Endothelial cell of umbilical vein (primary cell): ENCODE measurements at regions not wholly inside any gene's neighbourhood (a gene's known extent, or its start where the extent isn't known, plus 50 kb on each side); places are given as distances from the start of the nearest gene placed in this dataset.

ENCODE experiments used
- BruUV-seq: library from RNA; stranded (reverse); fragments of 400-500 nt; replicated peaks from 2 replicates; lab custom pipeline; 2021; lab: Mats Ljungman, UMichigan
- CTCF ChIA-PET: fragments of 300-600, 350-600 bp; sonication (Branson Sonifier 250); formaldehyde crosslinking; loops from one replicate; lab custom pipeline; 2021; ENCODE audit warnings: antibody characterized with exemption, inconsistent platforms; lab: Charles Lee
- POLR2A ChIA-PET: fragments of 300-600, 350-600 bp; sonication (Branson Sonifier 250); formaldehyde crosslinking; loops from one replicate; lab custom pipeline; 2021; ENCODE audit warnings: antibody characterized with exemption, inconsistent platforms; lab: Charles Lee
- DNase-seq: peaks from one replicate; pipeline ENCODE4 v3.0.0-alpha.2; 2011; ENCODE audit warnings: low read depth, low spot score
- FAIRE-seq: peaks from 2 replicates; lab custom pipeline; 2011; peaks lifted over from hg19 to GRCh38; lab: Jason Lieb, UNC
- H2AFZ ChIP-seq: 2 replicates; pipeline ENCODE4 v1.6.0; 2012; ENCODE audit warnings: low read depth, low read length, control low read depth, inconsistent platforms
- H3K27ac ChIP-seq: 2 replicates; pipeline ENCODE4 v1.5.1; 2011; ENCODE audit warnings: low read depth, mild to moderate bottlenecking, control low read depth, low read length, moderate library complexity; ENCODE audit not compliant: insufficient read depth
- H3K27me3 ChIP-seq, 2 experiments: 2 replicates each; pipeline versions ENCODE4 v1.6.0 to v1.6.1; 2011; ENCODE audit warnings: low read length in 2 of 2, mixed read lengths in 1 of 2; ENCODE audit not compliant: control insufficient read depth in 2 of 2, insufficient read depth in 2 of 2
- H3K36me3 ChIP-seq, 2 experiments: 2 replicates in 1 of 2; 3 replicates in 1 of 2; pipeline ENCODE4 v1.5.1; 2011; ENCODE audit warnings: low read length in 2 of 2, mild to moderate bottlenecking in 1 of 2, moderate library complexity in 1 of 2; ENCODE audit not compliant: control insufficient read depth in 2 of 2, insufficient read depth in 2 of 2; ENCODE audit errors: extremely low read depth in 1 of 2
- H3K4me1 ChIP-seq: 3 replicates; pipeline ENCODE4 v1.5.1; 2011; ENCODE audit warnings: mild to moderate bottlenecking, low read length; ENCODE audit not compliant: control insufficient read depth, insufficient read depth; ENCODE audit errors: extremely low read depth
- H3K4me2 ChIP-seq: 2 replicates; pipeline ENCODE4 v1.6.1; 2011; ENCODE audit warnings: low read length, control low read depth, mixed read lengths; ENCODE audit not compliant: insufficient read depth
- H3K4me3 ChIP-seq, 3 experiments: fragments of 200-600 bp in 1 of 3; sonication (generic), shearing (Covaris generic) in 1 of 3; replicated peaks in 1 of 3; 2 replicates each; pipeline ENCODE4 v1.5.1; 2011 to 2016; ENCODE audit warnings: control low read depth in 3 of 3, low read length in 3 of 3, mild to moderate bottlenecking in 2 of 3, inconsistent platforms in 1 of 3, low read depth in 1 of 3, moderate library complexity in 1 of 3; ENCODE audit not compliant: insufficient read depth in 1 of 3
- H3K79me2 ChIP-seq: 2 replicates; pipeline ENCODE4 v1.6.0; 2012; ENCODE audit warnings: low read length, inconsistent platforms; ENCODE audit not compliant: control insufficient read depth, insufficient read depth
- H3K9ac ChIP-seq: replicated peaks from 2 replicates; pipeline ENCODE3; 2011; ENCODE audit warnings: low read length, control low read depth; ENCODE audit not compliant: insufficient read depth; ENCODE audit errors: extremely low read depth
- H3K9me1 ChIP-seq: replicated peaks from 3 replicates; pipeline ENCODE4 v1.6.0; 2011; ENCODE audit warnings: mild to moderate bottlenecking, low read length; ENCODE audit not compliant: control insufficient read depth, insufficient read depth; ENCODE audit errors: extremely low read depth
- H3K9me3 ChIP-seq: replicated peaks from 2 replicates; pipeline ENCODE4 v1.5.1; 2012; ENCODE audit warnings: low read length, inconsistent platforms; ENCODE audit not compliant: control insufficient read depth, insufficient read depth
- H4K20me1 ChIP-seq: replicated peaks from 2 replicates; pipeline ENCODE3; 2011; ENCODE audit warnings: mild to moderate bottlenecking, low read length; ENCODE audit not compliant: control insufficient read depth, insufficient read depth; ENCODE audit errors: extremely low read depth
- CTCF ChIP-seq, 2 donors: IDR thresholded peaks; 1 replicate in 1 of 2; 2 replicates in 1 of 2; pipeline ENCODE4 v1.5.1; 2011; ENCODE audit warnings: low read length in 2 of 2, mild to moderate bottlenecking in 2 of 2, moderate library complexity in 2 of 2, control low read depth in 1 of 2, inconsistent platforms in 1 of 2, low read depth in 1 of 2; ENCODE audit not compliant: insufficient read depth in 1 of 2; ENCODE audit errors: extremely low read depth in 1 of 2
- EZH2 ChIP-seq: IDR thresholded peaks from 2 replicates; pipeline ENCODE4 v1.6.1; 2012; ENCODE audit warnings: borderline replicate concordance, low read depth, mild to moderate bottlenecking, moderate library complexity, low read length, inconsistent platforms; ENCODE audit not compliant: severe bottlenecking
- FOS ChIP-seq: IDR thresholded peaks from 2 replicates; pipeline ENCODE4 v1.6.1; 2011; ENCODE audit warnings: mild to moderate bottlenecking, low read length, moderate library complexity, borderline replicate concordance; ENCODE audit not compliant: insufficient read depth
- GATA2 ChIP-seq: IDR thresholded peaks from 2 replicates; pipeline ENCODE4 v1.7.0; 2011; ENCODE audit warnings: low read depth, mild to moderate bottlenecking, moderate library complexity, mixed read lengths, low read length; ENCODE audit not compliant: insufficient read length, insufficient read depth
- JUN ChIP-seq: IDR thresholded peaks from 2 replicates; pipeline ENCODE4 v1.6.1; 2011; ENCODE audit warnings: borderline replicate concordance, low read depth; ENCODE audit not compliant: insufficient read length, insufficient read depth
- MAX ChIP-seq: IDR thresholded peaks from 2 replicates; pipeline ENCODE4 v1.6.1; 2011; ENCODE audit not compliant: insufficient read depth, insufficient read length
- MYC ChIP-seq: IDR thresholded peaks from one replicate; pipeline ENCODE4 v1.6.1; 2011; ENCODE audit warnings: mild to moderate bottlenecking, low read depth, low read length
- POLR2A ChIP-seq: IDR thresholded peaks from 2 replicates; pipeline ENCODE4 v1.6.1; 2012; ENCODE audit warnings: low read depth, mild to moderate bottlenecking, control low read depth, low read length
- POLR2AphosphoS5 ChIP-seq: IDR thresholded peaks from 2 replicates; pipeline ENCODE4 v1.6.1; 2012; ENCODE audit warnings: low read depth, mild to moderate bottlenecking, control low read depth, low read length, moderate library complexity; ENCODE audit not compliant: insufficient read depth
- dilution Hi-C: fragments of 300-500 bp; cut with MboI; formaldehyde crosslinking; loops from one replicate; pipeline ENCODE4 v1.15.0; 2019; ENCODE audit warnings: low sequenced_read_pairs; ENCODE audit not compliant: extremely low pct_ligation_motif_present
- intact Hi-C: fragments of 100-400 bp; cut with micrococcal nuclease; formaldehyde crosslinking; loops from one replicate; pipeline ENCODE4 v1.10.0; 2022

DNA sequence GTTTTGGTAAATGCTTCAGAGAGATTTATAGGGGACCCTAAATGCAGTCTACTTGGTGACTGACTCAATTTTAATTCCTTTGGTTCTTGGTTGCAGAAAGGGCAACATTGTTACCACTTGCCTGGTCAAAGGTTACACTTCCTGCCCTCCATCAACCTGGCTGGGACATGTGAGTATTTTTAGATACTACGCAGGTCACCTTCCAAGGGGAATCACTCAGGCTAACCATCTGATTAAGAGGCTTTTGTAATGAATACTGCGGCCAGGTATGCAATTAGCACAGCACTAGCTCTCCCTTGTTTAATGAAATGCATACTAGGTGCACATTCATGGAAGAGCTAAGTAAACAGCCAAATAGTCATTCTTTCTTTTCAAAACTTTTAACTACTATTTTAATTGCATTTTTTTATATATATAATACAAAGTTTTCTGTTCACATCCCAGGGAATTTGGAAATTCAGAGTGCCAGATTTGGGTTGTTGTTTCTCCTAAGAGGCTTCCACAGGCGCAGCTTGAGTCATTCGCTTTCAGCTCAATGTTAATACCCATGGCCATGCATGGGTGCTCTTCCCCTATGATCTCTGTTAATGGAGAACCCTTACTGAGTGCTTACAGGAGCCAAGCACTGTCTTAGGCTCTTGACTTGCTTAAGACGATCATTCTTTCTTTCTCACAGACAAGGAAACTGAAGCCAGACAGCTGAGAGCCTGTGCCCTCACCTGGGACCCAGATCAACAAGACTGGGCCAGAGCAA lies 152.2 kb downstream of the MTX2 start:
- H3K27ac ChIP-seq: no peak overlapping the region
- H3K4me1 ChIP-seq: peaks cover 29% of the 10 kb centered on the region
- dilution Hi-C loops (no loop called here), intact Hi-C loops (loop anchor here (2.0 kb wide), 1 partner anchor 33 kb away; no protein-coding TSS in a partner anchor)
- H3K4me3 ChIP-seq: no peak overlapping the region
- H3K9ac ChIP-seq: no peak overlapping the region
- POLR2A ChIA-PET: no interaction called here
- FAIRE-seq (no peak), DNase-seq (no peak)
- CTCF ChIA-PET: interaction anchor here (0.8 to 3.5 kb wide), 2 partner anchors 33 to 133 kb away, joined by 4 to 25 read pairs; no protein-coding TSS in a partner anchor
- BruUV-seq: no TSS peak
- H3K9me1 ChIP-seq: no peaks in the 10 kb centered on the region
- peak overlapping the region; percentile 9 for H2AFZ ChIP-seq
- no peaks in the 10 kb centered on the region for H3K79me2 ChIP-seq
- H3K27me3 ChIP-seq: no peaks in the 10 kb centered on the region
- H3K4me2 ChIP-seq: no peak overlapping the region
- no peak for TF ChIP-seq MAX
- no peak for TF ChIP-seq CTCF (IDR thresholded peaks at IDR 0.05; ENCODE audit: extremely low read depth in 1 of 2, insufficient read depth in 1 of 2, low read depth in 1 of 2, low read length in 2 of 2)
- TF ChIP-seq GATA2: no peak
- TF ChIP-seq POLR2AphosphoS5: no peak
- no peak for TF ChIP-seq FOS
- no peak for TF ChIP-seq POLR2A
- TF ChIP-seq EZH2: no peak
- TF ChIP-seq MYC: no peak
- TF ChIP-seq JUN: no peak
- no peaks in the 10 kb centered on the region for H3K9me3 ChIP-seq
- no peaks in the 10 kb centered on the region for H4K20me1 ChIP-seq
- no peaks in the 10 kb centered on the region for H3K36me3 ChIP-seq
